Activated CD4-positive, alpha-beta T cell treated with anti-CD3 and anti-CD28 coated beads, Interleukin-2, amount 50 U/mL, for 24 hours (primary cell): ENCODE measurements at regions not wholly inside any gene's neighbourhood (a gene's known extent, or its start where the extent isn't known, plus 50 kb on each side); places are given as distances from the start of the nearest gene placed in this dataset.

ENCODE experiments used
- DNase-seq, 2 donors: peaks; one replicate each; pipeline ENCODE4 v3.0.0-alpha.2; 2020; ENCODE audit warnings: low read depth in 1 of 2, low spot score in 1 of 2

GRCh38 chr5:82375488-82376244 lies 97.5 kb upstream of the RPS23 start:
- no peak for DNase-seq

GRCh38 chr5:82374637-82375036 lies 96.5 kb upstream of the RPS23 start:
- DNase-seq: no peak

GRCh38 chr5:82367930-82368329 lies 89.8 kb upstream of the RPS23 start:
- no peak for DNase-seq

DNA sequence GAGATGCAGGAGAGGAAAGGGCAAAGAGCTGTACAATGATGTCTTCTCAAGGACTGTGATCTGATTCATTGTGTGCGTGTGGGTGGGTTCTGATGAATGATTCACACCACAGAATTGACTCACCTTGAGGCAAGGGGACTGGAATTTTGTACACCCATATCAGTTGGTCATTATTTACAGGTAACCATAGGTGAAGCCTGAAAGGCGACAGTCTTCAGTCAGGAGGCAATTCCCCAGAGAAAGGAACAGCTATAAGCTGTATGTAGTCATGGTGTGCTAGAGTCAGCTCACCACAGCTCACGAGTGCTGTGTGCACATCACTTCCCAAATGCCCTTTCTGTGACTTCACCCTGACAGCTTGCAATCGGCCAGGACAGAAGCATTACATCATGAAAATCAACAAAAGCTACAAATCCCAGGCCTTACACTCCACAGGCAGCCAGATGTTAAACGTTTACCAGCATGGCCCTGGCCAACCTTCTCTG lies 87.6 kb upstream of the RPS23 start:
- peak in 1 of 2 donors; percentile 36 for DNase-seq

- DNase-seq: no peak
Measured at GRCh38 chr5:82365026-82365425, 86.9 kb upstream of the RPS23 start.

- no peak for DNase-seq
Measured at GRCh38 chr5:82364497-82364896, 86.3 kb upstream of the RPS23 start.

DNA sequence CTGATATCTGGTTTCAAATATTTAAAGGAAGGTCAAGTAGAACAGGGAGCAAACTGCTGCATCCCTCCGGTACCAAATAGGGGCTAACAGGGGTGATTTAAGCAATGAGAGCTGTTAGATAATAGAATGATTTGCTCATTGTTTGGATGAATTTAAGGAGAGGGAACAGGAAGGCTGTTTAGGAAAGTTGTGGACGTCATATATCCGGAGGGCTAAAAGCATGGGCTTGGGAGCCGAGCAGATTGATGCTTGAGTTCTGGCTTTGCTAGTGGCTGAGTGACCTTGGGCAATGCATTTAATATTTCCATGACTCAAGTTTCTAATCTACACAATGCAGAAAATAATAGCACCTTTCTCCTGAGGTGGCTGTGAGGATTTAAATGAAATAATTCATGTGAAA lies 85.4 kb upstream of the RPS23 start:
- no peak for DNase-seq

DNA sequence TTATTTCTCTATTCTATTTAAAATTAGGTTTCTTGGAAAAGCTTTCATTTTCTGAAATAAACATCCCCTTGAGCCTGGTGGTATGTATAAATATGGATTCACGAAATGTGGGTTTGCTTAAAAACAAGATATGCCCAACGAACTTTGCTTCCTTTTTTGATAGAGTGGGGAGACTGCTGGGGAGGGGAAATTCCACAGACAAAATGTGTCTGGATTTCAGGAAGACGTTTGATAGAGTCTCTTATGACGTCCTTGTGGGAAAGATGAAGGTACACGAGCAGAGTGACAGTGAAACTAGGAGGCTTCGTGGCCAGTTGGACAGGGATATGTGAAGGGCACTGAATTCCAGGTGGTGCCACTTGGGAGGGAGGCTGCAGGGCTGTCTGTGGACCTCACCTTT lies 84.5 kb upstream of the RPS23 start:
- DNase-seq: no peak

DNA sequence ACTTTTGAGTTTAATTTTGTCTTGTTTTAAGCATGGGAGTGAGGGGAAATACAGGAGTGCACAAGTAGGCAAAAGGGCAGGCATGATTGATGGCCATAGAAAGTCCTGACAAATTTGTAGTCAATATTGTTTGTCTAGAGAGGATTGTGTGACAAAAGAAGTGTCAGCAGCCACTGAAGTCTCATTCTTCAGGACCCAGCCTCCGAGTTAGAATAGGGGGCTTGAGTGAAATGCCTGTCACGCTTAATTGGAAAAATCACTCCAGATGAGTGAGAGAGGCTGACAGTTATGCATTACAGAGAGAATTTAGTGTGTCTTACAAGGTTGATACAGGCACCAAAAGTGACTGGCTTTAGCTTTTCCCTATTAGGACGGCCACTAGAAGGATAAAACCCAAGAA lies 81.9 kb upstream of the RPS23 start:
- DNase-seq: no peak

DNA sequence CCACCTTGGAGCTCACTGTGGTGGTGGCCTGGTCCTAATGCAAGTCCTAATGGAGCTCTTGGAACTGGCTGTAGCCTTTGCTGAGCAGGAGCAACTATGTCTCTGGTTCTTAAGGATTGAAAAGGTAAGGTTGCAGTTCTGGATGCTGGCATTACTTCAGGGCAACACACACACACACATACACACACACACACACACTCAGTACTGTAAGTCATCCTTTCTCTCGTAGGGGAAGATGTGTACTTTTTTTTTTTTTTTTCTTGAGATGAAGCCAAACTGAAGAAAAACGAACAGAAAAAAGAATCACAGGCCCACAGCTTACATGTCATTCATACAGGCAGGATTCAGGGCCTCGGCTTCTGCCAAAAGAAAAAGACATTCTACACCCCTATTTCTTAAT lies 81.1 kb upstream of the RPS23 start:
- no peak for DNase-seq

DNA sequence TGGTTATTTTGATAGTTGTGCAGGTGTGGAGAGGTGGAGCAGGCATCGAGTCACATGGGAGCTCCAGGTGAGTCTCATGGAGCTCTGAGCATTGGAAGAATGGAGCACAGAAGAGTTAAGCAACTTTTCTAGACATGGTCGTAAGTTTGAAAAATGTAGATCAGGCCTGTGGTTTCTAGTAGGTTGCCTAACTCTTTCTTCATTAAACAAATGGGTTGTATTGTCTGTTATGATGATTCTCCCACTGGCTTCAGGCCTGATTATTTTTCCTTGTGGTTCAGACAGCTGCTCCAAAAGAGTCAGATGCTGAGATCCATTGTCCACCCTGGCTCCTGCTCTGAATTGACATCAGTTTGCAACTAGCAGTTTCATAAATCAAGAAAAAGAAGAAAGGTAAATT lies 80.3 kb upstream of the RPS23 start:
- DNase-seq: no peak

- peak; percentile 29 to 63 for DNase-seq
Measured at GRCh38 chr5:82356808-82357671, 78.9 kb upstream of the RPS23 start.

DNA sequence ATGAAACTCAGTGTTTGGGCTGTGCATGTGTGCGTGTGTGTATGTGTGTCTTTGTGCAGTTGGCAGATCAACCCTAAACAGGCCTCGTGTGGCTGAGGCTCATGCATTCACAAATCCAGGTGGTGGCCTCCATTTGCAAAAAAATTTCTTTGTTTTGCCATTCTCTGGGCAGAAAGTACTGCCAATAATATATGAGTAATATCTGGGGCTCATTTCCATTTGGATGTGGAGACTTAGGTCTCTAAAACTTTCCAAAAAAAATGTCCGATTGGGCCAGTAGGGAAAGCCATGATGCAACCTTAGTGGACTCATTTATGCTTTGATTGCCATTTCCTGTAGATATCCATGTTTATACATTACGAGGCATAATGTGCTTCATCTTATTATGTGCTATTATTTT lies 77.9 kb upstream of the RPS23 start:
- DNase-seq: no peak

DNA sequence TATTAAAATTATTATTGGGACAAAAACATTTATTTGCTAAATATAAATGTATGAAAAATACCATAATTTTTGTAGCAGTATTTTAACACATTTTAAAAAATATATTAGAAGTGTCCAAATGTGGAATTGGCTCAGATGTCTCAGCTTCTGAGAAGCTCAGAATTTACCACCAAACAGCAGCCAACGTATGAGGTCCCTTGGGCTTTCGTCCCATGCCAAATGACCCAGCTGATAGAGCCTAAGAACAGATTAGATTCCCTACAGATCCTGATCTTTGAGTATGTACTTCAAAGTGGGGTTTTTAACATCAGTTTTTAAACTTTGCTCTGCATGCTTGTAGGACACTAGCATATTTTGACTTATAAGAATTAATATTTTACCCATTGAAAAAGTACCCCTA lies 77.3 kb upstream of the RPS23 start:
- no peak for DNase-seq

GRCh38 chr5:82355053-82355452 lies 76.9 kb upstream of the RPS23 start:
- no peak for DNase-seq

- no peak for DNase-seq
Measured at GRCh38 chr5:82354543-82354942, 76.4 kb upstream of the RPS23 start.

GRCh38 chr5:82353522-82353921 lies 75.4 kb upstream of the RPS23 start:
- DNase-seq: no peak

GRCh38 chr5:82352146-82352791 lies 74.1 kb upstream of the RPS23 start:
- no peak for DNase-seq

DNA sequence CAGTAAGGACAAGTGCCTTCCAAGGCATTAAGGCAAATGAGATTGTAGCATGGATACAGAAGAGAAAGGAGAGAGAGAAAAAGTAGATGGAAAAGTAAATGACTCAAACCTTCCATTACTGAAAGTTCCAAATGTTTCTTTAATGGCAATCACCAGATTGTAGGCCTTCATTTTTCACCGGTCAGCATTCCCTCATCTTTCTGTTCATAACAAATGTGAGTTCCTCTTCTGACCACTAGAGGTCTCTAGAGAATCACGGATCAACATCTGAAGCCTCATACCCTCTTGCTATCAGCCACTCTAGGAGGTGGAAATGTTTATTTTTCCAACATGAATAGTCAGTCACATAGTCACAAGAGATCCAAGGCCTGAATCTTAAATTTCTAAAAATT lies 73.6 kb upstream of the RPS23 start:
- DNase-seq: peak in 1 of 2 donors; percentile 19

DNA sequence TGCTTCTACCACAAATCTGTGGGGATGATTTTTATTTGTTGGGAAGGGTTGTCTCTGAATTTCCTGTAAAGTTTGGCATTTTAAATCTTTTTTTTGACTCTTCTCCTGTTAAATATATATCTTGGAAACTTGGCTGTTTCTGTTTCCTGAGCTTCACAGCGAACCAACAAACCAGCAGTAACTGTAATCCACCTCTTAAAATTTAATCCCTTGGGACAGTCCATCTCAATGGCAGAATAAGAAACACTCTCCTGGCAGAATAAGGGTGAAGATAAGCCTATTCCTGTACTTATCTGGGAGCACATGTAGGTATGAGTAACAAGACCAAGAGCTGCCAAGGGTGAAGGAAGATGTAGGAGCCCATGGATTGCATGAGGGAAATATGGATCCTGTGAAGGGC lies 73.1 kb upstream of the RPS23 start:
- no peak for DNase-seq

DNA sequence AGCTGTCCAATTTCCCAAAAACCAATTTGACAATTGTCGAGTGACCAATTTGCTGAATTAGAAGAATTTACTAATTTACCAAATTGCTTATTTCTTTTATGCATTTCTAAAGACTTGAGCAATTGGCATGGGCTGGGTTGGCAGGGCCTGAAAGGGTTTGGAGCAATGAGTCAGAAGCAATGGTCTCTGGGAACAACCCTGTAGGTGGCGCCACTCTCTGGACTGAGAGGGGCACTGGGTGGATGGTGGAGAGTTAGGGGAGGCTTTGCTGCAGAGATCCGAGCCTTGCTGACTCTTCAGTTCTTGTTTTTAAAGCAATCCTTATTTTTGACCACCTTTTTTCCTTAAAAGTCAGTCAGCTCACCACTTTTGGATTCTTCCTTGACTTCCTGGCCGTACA lies 71.5 kb upstream of the RPS23 start:
- no peak for DNase-seq
